ENCODE measurements at regions not wholly inside any gene's neighbourhood (a gene's known extent, or its start where the extent isn't known, plus 50 kb on each side); places are given as distances from the start of the nearest gene placed in this dataset.

DNA sequence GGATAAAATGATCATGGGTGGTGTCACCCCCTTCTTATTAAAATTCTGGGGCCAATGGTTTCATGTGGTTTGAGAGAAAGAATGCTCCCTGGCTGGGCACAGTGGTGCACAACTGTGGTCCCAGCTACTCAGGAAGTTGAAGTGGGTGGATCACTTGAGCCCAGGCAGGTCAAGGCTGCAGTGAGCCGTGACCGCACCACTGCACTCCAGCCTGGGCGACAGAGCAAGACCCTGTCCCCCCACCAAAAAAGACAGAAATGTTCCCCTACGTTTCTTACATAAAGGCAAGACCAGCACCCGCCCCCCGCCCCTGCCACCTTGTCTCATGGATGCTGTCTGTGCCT is 53.0 kb upstream of the ID2 start:
- FAIRE-seq = no peak

More for the DNA sequence above, 53.0 kb upstream of the ID2 start:
- DNase-seq (ENCODE audit: extremely low read depth in 1 of 4, low spot score in 3 of 4) (no peak), ATAC-seq (peak; percentile 9; the same call in 2 of the 3 replicates)
- 7% methylated on average over 6 of the region's 6 CpGs for WGBS (ENCODE audit: insufficient coverage, low coverage, missing lambda C conversion rate)
- CTCF ChIA-PET (ENCODE audit: low intra/inter-chr PET ratio) = no interaction called here
- no peaks in the 10 kb centered on the region for H3K9me1 ChIP-seq (ENCODE audit: control insufficient read depth, insufficient read depth, low read length)
- in situ Hi-C loops (cut with MboI) = no loop called here
- no peak overlapping the region for H3K9ac ChIP-seq (ENCODE audit: insufficient read depth in 1 of 2, low read depth in 2 of 2, low read length in 2 of 2)
- no peaks in the 10 kb centered on the region for H3K9me3 ChIP-seq (replicated peaks; ENCODE audit: control insufficient read depth, insufficient read depth, low read depth, low read length)
- TF ChIP-seq ZNF507 (tag; conservative IDR thresholded peaks at IDR 0.05) = no peak
- TF ChIP-seq CBFB (CRISPR knock-in tag; IDR thresholded peaks at IDR 0.05) = no peak
- no peak for TF ChIP-seq ZFP1 (CRISPR knock-in tag; IDR thresholded peaks at IDR 0.05)
- TF ChIP-seq, protein P1, sequence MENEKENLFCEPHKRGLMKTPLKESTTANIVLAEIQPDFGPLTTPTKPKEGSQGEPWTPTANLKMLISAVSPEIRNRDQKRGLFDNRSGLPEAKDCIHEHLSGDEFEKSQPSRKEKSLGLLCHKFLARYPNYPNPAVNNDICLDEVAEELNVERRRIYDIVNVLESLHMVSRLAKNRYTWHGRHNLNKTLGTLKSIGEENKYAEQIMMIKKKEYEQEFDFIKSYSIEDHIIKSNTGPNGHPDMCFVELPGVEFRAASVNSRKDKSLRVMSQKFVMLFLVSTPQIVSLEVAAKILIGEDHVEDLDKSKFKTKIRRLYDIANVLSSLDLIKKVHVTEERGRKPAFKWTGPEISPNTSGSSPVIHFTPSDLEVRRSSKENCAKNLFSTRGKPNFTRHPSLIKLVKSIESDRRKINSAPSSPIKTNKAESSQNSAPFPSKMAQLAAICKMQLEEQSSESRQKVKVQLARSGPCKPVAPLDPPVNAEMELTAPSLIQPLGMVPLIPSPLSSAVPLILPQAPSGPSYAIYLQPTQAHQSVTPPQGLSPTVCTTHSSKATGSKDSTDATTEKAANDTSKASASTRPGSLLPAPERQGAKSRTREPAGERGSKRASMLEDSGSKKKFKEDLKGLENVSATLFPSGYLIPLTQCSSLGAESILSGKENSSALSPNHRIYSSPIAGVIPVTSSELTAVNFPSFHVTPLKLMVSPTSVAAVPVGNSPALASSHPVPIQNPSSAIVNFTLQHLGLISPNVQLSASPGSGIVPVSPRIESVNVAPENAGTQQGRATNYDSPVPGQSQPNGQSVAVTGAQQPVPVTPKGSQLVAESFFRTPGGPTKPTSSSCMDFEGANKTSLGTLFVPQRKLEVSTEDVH (IDR thresholded peaks at IDR 0.05; ENCODE audit: low read depth, partially characterized antibody) = no peak
- TF ChIP-seq CREB1 (IDR thresholded peaks at IDR 0.05) = no peak
- TF ChIP-seq CREB1 (CRISPR knock-in tag; IDR thresholded peaks at IDR 0.05) = no peak
- H2AFZ ChIP-seq (ENCODE audit: low read depth, low read length) = no peak overlapping the region
- H3K27me3 ChIP-seq (ENCODE audit: control insufficient read depth in 2 of 2, insufficient read depth in 2 of 2, low read length in 2 of 2) = peaks cover 26 to 53% of the 10 kb centered on the region in 2 experiments; a peak in 4 of 5 replicates
- BruUV-seq (replicated peaks) = no TSS peak
- no peak overlapping the region for H3K4me2 ChIP-seq (ENCODE audit: insufficient read depth, low read length)
- no peak overlapping the region for H3K27ac ChIP-seq (ENCODE audit: extremely low read depth, low read depth, low read length)
- H3K36me3 ChIP-seq (ENCODE audit: control insufficient read depth, insufficient read depth, low read length) = no peaks in the 10 kb centered on the region
- H3K4me3 ChIP-seq = no peak overlapping the region
- POLR2A ChIA-PET = no interaction called here
- H3K4me1 ChIP-seq (replicated peaks in 1 of 2; ENCODE audit: control insufficient read depth in 2 of 2, insufficient read depth in 2 of 2, low read length in 2 of 2) = peaks cover 3 to 44% of the 10 kb centered on the region in 2 experiments; a peak in 3 of 5 replicates
- no peaks in the 10 kb centered on the region for H3K79me2 ChIP-seq (ENCODE audit: control insufficient read depth, insufficient read depth, low read length)
- intact Hi-C loops (cut with micrococcal nuclease) = loop anchor here (2.0 kb wide), 1 partner anchor 104 kb away; no protein-coding TSS in a partner anchor
- H4K20me1 ChIP-seq (replicated peaks; ENCODE audit: control insufficient read depth, insufficient read depth, low read length) = no peaks in the 10 kb centered on the region

All from K562 (cell line).